Inferior parietal cortex (tissue), 1 donor: ENCODE measurements at regions not wholly inside any gene's neighbourhood (a gene's known extent, or its start where the extent isn't known, plus 50 kb on each side); places are given as distances from the start of the nearest gene placed in this dataset.

Experiments used
- DNase-seq: peaks from one replicate; pipeline ENCODE4 v3.0.0-alpha.2; 2016; ENCODE audit errors: extremely low spot score

DNA sequence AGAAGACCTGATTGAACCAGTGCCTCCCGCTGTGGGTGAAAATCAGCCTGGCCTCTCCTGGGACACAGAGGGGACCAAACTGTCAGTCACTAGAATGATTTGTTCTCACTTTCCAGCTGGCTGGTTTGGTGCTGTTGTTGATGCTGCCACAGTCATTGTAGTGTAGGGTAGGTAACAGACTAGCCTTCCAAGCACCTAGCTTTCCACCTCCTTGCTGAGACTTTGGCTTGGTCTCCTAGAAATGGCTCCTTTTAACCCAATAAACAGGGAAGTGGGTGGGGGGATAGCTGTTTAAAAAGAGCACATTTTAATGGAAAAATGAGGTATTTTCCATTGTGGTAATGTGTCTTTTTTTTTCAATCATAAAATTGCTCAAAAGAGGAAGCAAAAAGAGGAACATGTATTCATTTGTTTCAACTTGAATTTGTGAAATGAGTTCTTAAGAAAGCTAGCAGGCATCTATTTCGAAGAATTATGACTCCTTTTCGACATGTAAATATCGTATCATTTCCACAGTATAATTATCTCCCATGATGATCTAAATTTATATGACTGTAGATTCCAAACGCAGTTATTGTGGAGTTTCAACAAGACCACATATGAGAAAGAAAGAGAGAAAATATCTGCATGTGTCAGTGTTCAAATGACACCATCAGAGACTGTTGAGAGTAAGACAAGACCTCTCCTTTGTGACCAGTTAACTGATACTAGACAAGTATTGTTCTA, 190.1 kb downstream of the HLX start:
- no peak for DNase-seq

DNA sequence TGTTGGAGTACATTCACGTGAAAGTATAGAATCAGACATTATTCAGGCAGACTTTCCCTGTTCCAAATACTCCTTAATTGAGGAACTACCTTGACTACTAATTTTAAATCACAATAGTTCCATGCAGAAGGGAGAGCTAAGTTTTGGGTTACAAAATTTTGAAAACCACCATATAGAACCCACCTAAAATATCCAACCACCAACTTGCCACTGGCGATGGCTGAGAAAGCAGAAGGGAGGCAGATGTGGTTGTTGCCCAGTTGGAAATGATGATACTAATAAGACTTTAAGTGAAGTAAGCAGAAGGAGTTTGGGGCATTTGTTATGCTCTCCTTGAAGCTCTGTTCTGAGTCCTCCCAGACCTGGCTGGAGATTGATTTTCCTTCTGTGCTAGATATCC, 190.7 kb downstream of the HLX start:
- no peak for DNase-seq

- no peak for DNase-seq
Observed at GRCh38 chr1:221071777-221072176, 192.5 kb downstream of the HLX start.

- DNase-seq, result no peak
Observed at GRCh38 chr1:221072214-221072613, 193.0 kb downstream of the HLX start.

DNA sequence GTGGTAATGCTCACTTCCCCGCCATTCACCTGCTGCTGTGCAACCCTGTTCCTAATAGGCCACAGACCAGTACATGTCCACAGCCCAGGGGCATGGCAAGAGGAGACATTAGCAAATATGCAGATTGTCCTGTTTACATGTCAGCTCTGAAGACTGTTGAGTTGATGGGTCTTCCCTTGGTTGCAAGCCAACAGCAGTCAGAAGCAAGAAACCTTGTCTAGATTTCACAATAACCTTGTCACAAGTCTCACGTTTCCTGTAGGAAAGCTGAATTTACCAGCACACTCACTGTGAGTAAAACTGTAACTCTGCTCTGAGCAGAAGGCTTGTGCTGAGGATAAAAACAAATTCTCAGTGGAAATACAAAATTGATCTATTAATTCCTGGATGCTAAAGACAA, 195.1 kb downstream of the HLX start:
- no peak for DNase-seq

DNA sequence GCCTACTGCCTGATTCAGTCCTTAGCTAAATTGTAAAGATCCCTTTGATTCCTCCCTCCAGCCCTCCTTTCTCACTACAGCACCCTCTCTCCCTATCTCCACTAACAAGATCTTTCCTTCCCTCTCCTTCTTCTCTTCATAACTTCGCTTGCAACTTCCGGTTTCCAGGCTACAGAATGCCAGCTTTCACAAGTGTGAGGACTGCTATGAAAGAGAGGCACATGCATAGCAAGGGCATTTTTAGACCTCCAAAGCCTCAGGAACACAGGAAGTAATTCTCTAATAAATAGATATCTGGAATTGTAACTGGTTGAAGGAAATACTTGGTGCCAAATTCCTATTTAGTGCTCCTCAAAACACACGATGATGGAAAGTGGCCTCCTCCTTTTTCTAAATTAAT, 196.7 kb downstream of the HLX start:
- DNase-seq, result no peak

DNA sequence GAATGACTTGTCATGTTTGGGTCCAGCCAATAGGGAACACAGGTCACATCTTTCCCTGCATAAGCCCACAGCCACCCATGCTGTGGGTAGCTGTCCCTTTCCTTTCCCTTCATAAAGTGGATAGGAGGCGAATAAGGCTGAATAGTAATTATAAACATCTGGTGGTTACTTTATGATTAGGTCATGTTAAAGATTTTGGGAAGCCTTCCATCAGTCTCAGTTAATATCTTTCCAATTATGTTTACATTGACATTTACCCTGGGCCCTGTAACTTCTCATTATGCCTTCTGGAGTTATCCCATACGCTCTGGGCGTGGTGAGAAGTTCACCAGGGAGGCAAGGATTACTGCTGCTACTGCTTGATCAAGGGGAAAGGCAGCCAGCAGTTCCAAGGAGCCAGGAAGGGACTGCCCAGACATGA, 197.2 kb downstream of the HLX start:
- no peak for DNase-seq

DNA sequence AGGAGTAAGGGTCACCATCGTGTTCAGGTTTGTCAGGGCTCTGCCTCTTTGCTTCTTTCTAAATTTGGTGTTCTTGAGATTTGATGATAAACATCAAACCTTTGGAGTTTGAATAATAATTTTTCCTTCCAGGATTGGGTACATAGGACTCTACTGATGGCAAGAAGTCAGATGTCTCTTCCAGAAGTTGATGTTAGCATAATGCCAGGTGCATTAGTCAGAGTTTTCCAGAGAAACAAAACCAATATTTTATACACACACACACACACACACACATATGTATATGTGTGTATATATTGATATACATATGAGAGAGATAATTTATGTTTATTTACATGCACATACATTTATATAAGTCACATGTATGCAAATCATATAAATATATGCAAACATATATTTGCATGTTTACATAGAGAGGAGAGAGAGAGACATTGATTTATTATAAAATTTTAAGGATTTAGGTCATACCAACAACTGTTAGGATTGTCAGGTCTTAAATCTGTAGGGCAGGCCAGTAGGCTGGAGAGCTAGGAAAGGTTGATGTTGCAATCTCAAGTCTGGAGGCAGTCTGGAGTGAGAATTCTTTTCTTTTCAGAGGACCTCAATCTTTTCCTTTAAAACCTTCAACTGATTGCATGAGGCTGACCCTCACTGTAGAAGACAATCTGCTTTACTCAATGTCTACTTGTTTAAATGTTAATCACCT, 199.2 kb downstream of the HLX start:
- no peak for DNase-seq

- DNase-seq, result no peak
Observed at GRCh38 chr1:221083902-221084301, 204.7 kb downstream of the HLX start.

DNA sequence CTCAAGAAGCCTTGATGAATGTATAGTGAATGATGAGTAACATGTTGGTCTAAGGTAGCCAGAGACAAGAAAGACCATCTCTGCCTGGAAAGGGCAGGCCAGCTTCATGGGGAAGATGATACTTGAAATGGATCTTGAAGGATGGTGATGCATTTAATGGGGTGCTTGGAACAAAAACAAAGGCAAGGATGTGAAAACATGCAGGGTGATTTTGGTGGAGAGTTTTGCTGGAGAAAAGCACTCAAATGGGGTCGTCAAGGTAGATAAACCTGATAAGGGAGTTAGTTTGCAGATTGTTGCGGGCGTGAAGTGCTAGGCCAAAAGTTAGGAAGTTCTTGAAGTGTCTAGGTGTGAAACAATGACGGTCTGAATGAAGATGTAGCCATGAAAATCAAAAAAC, 205.4 kb downstream of the HLX start:
- no peak for DNase-seq

GRCh38 chr1:221085701-221086375, 206.6 kb downstream of the HLX start:
- no peak for DNase-seq

GRCh38 chr1:221087919-221088318, 208.7 kb downstream of the HLX start:
- DNase-seq, result no peak

GRCh38 chr1:221089273-221089672, 210.0 kb downstream of the HLX start:
- DNase-seq, result no peak

DNA sequence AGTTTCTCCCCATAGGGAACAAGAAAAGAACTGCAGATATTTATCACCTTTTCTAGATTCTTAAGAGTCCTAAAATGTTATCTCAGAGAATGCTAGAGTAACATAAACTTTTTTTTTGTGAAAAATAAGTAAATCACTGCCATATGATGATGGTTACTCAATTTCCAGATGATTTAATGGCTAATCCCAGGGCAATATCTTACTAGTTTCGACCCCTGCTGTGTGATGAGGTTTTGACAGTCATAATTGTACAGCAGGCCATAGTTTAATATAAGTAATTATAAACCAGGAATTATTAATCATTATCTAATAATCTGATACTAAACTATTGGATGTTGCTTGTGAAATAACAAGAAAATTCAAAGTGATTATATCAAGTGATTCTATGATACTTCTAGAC, 210.6 kb downstream of the HLX start:
- DNase-seq, result no peak

DNA sequence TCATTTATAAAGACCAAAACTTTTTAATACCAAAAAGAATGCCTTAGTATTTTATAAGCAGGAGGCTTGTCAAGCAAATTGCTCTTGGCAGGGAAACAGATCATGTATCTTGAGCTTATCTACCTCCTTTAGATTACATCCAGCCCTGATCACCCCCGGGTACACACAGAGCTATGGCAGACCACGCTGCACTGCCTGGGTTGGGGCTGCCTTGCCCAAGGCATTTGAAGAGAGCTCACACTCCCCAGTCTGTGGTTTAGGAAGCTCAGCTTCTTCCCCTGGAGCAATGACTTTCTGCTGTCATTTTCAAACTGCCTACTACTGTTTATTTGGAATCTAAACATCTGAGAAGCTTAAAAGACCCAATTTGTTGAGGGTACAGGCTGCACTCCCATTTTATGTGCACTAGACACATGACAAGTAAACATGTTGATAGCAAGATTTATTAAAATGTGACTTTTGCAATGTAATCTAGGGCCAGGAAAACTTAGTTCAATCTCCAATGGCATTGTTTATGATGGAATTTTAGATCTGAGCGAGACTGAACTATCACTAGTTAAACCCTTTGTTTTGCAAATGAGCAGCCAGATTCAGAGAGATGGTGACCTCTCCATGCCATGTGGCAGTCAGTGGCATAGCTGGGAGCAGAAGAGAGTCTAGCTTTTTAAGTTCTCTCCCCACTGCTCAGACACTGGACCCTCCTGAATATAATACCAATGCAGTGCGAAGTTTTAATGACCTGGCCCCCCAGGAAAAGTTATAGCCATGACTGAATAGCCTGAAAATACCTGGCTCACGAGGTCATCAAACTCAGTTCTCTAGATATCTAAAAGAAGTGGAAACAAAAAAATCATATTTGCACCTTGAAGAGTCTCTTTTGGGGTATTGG, 214.9 kb downstream of the HLX start:
- DNase-seq, result no peak

DNA sequence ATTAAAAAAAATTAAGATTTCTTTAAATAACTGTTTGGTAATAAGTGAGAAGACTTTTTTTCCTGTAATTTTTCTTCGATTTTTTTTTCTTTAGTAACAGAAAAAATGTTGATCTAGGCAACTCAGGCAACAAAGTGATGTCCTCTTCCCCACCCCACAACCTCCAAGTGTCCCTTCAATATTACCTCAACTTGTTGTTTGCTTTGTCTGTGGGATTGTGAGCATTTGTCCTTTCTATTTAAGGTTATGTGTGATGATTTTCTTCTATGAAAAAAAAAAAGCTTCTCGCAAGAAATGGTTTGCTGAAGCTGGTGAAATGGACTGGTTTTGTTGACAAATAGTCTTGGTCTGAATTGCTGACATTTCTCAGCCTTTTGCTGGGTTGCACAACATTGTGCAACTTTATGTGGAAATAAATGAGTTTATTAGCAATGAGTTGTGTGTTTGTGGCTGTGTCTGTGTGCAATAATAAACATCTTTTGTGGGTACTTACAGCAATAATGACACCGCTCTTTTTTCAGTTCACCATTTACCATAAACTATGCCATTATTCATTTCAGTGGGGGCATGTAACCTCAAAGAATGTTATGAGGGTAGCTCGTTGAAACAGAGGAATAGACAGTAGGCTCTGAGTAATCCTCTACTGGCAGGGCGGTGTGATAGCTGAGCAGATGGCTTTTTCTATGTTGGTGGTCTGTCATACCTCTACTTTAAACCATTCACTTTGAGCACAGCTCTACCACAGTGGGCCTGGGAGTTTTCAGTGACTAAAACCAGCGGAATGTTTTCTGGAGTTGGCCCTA, 218.4 kb downstream of the HLX start:
- DNase-seq, result no peak

DNA sequence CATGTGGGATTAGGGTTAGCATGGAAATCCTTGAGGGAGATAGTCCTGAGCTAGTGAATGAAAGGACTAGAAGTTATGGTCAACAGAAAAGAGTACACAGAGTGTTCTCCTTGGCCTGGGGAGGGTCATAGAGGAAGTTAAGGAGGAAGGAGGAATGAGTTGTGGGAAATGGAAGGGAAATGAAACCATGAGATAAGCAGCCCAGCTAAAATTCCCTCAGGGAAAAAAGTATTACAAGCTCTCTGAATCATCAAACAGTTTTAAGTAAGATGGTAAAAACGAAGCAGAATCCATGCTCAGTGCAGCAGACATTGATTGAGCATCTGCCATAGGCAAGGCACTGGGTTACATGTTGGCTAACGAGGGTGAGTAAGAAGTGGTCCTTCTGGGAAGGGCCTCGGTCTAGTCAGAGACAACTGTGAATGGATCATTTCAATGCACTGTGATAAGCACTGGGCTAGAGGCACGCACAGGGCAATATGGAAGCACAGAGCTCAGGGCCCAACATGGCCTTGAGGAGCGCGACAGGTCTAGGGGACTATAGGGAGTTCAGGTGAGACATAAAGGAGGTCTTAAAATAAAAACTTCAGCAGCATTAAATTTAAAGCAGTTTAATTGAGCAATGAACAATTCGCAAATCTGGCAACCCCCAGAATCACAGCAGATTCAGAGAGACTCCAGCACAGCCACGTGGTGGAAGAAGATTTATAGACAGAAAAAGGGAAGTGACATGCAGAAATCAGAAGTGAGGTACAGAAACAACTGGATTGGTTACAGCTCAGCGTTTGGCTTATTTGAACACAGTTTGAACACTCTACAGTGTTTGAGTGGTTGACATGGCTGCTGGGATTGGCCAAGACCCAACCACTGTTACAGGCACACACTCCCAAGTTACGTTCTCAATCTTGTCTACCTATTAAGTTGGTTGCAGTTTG, 219.5 kb downstream of the HLX start:
- DNase-seq, result no peak

DNA sequence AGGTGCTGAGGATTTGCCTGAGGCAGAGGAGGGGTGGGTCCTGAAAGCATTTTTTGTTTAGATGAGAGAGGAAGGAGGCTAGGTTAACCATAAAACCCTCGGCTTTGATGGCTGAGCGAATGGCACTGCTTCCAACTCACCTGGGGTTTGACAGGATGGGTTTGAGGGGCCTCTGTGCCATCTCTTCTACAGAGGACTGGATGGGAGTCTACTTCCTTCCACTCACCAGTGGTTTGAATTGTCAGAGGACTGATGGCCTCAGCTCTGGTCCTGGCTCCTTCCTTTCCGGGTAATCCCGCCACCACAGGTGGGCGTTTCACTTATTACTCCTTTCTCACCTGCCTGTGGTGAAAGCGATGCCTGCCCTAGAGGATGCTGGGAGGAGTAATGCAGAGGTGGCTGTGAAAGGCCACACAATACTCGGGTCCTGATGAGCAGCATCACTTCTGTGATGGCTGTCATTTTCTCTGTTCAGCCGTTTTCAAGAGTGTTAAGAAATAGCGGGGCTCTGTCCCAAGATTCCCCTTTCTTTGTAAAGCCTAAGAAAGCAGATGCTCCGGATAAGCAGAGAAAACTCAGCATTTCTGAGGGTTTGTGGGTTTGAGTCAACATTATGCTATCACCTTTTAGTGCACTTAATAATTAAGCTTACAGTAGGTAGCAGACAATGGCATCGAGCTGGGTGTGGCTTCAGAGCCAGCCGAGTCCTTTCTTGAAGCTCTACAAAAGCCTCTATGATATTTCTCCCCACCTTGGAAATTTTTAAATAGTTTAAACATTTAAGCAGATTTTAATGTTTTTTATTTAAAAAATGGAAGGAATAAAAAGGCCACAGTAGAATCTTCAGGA, 220.7 kb downstream of the HLX start:
- DNase-seq, result no peak

- no peak for DNase-seq
Observed at GRCh38 chr1:221100611-221101010, 221.4 kb downstream of the HLX start.
